GM19351 (cell line): ENCODE measurements at regions not wholly inside any gene's neighbourhood (a gene's known extent, or its start where the extent isn't known, plus 50 kb on each side); places are given as distances from the start of the nearest gene placed in this dataset.
"Not testable (repeated sequence)": the region's sequence is repeated elsewhere in the genome, so short reads cannot be mapped to it uniquely, and the experiment has no call there.

Experiments
- ATAC-seq: cut with Tn5 transposase; IDR thresholded peaks from one replicate; pipeline ENCODE4 v1.9.1; 2021; ENCODE audit warnings: mild to moderate bottlenecking, moderate library complexity; ENCODE audit not compliant: unreplicated experiment

DNA sequence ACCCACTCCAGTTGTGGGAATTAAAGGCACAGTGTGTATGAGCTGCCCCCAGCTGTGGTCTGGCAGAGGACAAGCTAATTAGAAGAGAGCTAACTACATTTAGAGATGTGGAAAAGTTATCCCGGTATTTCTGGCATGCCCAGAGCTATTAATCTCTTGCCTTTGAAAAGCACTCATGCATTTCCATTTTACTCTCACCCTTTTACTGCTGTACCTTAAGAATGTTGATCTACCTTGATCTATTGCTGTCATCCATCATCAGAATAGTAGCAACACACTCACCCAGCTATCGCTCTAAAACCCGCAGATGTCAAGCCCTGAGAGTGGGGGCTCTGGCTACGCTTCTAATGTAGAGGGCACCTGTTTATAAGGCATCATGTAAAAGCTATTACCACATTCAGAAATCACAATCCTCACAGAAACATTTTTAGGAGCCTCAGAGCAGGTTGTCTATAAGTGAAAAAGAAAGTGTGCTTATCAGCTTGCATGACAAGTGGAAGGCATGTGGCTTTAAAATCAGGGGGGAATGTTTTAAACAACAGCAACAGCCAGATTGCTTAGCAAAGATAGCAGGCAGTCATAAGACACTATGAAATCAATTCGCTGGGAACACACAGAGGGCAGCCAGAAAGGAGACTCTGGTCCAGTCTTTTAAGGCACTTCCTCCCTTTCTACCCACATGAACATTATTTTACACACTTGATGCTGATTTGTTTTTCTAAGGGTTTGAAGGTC is 224.2 kb upstream of the IRS2 start:
- no peak for ATAC-seq

DNA sequence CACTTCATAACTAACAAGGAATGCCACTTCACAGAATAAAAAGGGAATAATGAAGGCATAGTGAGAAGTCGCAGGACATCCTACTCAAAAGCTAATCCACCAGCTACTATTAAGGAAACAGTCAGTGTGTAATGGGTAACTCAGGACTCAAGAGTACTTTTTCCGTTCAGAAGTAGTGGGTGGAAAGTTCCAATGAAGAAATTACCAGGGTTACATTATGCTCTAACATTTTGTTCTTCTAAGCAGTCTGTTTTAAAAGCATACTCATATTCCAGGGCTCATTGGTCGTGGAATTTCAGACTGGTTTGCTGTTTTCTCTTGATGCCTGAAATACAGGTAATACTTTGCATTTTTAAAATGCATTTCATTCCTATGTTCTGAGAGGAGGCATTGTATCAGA is 222.4 kb upstream of the IRS2 start:
- ATAC-seq = no peak

DNA sequence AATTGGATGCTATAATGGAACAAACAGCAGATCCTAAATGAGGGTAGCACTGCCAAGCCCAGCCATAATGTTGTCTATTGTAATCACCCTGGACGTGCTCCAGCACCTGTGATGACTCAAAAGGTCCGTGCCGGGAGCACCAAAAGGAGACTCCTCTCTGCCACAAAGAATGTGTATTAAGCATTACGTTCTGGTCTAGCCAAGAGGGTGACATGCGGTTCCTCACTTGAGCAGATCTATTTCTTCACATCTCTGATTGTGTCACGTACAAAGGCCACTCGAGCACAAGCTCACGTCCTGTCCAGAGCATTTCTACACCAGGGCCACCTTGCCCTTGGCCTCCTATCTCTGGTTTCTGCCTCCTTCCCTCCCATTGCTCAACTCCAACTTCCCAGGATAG is 219.9 kb upstream of the IRS2 start:
- ATAC-seq = no peak

DNA sequence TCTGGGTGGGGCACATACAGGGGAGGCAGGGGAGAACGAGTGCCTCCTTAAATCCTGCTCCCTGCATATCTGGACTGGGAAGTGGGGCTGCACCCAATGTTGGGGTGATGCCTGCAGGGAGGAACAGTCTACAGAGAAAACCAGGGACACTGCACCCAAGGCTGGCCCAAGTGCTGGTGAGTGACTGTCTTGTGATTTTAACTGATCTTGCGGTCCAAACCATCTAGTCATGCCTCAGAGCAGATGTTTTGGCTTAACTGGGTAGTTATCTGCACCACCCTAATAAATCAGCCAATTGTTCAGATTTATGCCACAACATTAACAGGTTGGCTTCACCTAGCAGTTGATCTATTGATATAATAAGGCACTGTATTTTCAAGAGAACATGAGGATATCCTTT is 219.2 kb upstream of the IRS2 start:
- ATAC-seq = no peak

DNA sequence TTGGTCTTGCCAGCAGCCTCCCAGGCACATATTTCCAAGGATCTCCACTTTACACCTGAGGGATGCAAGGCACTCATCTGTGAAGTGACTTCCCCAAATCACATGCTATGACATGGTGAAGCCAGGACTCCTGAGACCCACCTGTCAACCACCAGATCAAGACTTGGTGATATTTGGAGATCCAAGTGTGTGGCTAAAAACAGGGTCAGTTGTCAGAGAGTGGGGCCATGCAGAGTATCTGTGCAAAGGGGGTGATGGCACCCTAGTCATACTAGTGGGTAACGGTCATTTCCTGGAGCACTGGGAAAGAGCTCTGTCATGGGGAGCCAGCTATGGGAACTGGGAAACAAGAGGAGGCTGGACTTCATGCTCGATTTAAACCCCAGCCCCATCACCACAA is 218.4 kb upstream of the IRS2 start:
- no peak for ATAC-seq

DNA sequence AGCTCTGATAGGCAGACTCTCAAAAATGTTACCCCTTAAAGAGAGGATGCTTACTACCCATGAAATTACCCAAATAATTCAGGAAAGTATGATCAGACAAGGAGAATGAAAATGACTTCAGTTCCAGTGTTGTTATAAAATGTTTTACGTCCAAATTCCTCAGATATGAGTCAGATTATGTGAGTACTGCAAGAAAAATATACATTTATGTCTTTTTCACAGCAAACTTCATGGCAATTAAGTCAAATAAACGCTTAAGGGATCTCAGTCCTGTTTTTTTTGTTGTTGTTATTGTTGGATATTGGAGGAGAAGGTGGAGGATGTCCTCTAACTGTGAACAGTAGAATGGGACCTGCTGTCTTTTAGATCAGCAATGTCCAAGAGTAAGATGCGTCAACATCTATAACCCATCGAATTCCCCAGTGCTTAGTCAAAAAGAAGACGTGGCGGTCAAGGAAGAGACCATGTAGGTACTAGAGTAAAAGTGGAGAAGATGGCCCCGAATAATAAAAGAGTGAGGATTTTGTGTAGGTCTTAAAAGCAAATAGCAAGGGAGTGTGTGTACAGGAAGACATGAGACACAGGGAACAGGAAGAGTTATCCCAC is 215.4 kb upstream of the IRS2 start:
- no peak for ATAC-seq

DNA sequence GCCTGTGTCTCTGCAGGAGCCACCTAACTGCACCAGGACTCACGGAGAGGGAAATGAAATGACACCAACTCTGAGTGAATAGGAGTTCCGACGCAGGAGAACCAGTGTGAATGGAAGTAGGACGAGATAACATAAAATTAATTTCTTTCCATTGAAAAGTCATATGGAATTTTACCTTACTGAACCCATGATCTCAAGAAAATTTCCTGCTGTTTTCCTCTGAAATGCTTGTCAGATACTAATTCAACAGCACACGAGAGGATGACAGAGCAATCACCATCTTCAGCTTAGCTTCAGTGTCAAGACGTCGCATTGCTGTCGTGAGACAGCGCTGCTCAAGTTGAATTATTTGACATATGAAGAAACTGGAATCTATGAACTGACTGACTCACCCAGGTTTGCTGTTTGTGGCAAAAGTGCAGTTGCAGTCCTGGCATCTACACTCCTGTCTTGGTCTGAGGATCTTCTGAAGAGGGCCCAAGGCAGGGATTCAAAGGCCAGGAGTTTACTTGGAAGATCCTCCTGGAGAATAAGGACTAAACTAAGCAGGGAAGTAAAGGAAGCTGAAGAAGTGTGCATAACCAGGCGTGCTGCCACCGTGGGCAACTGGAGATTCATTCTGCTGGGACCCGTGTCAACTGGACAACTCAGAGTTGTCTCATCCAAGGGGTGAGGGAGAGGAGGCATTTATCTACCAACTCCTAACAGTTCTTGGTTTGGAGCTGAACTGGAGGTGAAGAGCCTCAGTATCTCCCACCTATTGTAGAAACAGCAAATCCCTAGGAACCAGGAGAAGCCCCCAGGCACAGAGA is 214.4 kb upstream of the IRS2 start:
- ATAC-seq = no peak

DNA sequence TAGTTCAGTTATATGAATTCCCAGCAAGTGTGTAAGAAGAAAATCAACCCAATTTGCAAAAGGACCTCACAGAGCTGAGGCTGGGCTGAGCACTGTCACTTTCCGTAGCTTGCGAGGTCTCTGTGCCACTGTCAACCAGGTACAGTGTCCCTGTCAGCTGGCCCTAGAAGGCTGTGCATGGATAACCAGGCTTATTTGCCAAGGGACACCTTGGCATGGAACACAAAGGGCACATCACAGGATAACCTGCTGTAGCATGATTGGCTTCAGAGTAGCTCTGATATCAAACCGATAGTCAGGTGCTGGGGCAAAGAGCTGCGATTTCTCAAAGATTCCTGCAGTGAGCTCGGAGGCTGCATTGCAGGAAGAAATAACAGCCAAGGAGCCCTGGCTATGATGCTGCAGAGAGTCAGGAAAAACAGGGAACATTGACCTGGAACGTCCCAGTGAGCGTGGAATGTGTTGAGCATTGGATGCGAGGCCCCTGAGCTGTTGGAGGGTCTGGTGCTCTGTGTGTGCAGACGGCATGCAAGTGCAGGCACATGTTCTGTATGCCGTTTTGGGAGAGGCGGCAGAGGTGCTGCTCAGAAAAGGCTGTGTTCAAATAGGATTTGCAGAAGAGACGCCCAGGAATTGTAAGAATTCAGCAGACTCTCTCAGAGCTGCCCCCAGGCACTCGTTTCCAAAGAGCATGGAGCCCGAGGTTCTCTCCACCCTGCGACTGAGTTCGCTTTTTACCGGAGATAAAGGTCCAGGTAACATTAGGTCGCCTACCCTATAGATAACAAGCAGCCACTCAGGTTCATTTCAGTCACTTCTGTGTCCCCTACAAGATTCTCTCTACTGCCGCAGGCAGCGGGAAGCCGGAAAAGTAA is 213.5 kb upstream of the IRS2 start:
- no peak for ATAC-seq

DNA sequence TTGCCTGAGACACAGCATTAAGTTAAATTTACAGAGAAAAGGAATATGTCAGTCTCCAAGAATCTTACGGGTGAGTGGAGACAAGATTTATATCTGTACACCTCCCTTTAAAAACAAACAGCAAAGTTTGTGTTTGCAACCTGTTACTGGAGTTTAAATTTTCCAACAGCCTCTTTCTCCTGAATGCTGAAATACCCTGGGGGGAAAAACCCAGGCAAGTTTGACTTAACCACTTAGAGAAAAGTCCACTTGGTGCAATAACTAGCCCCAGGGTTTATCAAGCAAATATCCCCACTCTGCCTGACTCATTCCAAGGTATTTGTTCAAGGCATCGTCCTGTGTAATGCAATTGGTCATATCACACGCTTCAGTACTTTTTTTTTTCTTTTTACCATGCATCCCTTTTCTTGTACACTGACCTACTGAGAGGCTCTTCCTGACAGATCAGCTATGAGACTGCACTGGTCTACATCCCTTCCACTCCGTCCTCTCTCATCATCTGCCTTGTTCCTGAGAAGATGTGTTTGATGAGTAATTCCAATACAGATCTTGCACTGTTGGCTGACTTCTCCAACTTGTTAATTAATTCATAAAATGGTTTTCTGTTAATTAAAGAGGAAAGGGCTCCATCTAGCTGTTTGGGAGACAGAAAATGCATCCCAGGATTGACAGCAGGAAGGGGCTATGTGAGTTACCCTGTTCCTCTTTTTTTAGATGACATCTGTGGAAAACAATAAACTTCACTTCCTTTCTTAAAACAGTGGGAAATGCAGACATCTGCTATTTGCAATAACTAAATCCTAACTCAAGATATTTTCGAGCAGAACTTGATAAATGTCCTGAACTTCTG is 212.5 kb upstream of the IRS2 start:
- no peak for ATAC-seq

DNA sequence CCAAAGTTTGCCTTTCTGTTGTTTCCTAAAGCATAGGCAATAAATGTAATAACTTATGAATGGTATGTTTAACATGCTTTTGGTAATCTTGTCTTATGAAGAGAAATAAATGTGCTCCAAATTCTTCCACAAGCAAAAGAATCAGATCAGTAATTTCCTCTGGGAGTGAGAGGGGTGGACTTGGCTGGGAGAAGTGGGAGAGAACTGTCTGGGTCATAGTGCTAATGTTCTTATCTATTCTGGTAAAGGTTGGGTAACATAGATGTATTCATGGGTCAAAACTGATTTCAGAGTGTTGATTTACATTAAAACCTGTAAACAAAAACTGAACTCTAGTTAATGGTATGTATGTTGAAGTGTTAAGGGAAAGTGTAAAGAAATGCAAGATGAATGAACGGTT is 211.7 kb upstream of the IRS2 start:
- no peak for ATAC-seq

DNA sequence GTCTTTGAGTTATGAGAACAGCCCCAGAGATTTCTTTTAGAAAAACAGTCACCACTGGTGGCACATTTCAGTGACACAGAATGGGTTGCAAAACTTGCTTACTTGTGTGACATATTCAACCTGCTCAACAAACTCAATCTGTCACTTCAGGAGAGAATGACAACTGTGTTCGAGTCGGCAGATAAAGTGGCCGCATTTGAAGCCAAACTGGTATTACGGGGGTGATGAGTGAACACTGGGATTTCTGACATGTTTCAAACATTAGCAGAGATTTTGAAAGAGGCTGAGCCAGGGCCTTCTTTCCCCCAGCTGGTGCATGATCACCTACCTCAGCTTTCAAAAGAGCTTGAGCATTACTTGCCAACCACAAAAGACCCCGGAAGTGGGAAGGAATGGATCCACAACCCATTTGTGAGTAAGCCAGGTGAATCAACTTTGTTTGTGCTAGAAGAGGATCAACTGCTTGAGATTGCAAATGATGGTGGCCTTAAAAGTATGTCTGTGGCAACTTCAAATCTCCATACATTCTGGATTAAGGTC is 210.7 kb upstream of the IRS2 start:
- ATAC-seq = not testable (repeated sequence)

DNA sequence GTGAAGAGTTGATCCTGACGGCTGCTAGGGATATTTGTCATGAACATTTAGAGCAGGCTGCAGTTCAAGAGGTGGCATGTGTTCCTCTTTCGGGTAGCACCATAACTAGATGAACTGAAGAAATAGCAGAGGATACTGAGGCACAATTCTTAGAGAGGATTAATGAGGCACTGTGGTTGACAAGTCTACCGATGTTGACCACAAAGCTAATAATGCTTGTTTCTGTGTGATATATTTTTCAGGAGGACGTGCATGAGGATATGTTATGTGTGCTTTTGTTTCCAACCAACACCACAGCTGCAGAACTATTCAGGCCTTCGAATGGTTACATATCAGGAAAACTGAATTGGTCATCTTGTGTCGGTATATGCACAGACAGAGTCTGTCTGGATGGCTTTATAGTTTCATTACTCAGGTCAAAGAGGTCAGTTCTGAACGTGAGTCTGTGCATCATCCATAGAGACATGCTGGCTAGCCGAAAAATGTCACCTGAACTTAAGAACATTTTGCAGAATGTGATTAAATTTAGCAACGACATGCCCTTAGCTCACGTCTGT is 210.1 kb upstream of the IRS2 start:
- no peak for ATAC-seq

DNA sequence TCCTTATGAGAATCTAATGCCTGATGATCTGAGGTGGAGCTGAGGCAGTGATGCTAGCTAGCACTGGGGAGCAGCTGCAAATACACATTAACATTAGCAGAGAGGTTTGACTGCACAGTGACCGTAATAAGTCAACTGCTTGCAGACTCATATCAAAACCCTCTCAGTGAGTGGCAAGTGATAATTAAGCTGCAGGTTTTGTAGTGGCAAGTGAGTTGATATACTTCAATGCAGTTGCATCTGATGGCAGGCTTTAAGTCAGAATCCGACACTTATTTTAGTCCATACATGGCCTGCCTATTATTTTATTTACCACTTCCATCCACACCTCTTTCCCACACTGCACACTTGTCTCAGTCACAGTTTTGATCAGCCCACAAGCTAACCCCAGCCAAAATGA is 209.2 kb upstream of the IRS2 start:
- no peak for ATAC-seq

DNA sequence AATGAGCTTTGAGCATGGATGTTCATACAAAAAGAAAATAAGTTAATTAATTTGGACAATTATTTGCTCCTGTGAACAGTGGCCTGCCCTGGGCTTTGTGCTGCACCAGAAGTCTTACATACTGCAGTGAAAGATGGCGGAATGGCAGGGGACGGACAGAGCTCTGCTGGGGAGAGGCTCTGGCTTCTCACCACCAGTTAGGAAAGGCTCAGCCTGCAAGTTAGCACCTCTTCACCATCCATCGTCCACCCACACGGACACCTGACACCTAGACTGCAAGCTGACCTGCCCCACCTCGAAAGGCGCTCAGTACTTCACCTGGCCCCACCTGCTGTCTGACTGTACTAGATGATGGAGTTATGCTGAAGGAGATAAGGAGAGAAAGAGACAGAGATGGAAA is 203.9 kb upstream of the IRS2 start:
- no peak for ATAC-seq

DNA sequence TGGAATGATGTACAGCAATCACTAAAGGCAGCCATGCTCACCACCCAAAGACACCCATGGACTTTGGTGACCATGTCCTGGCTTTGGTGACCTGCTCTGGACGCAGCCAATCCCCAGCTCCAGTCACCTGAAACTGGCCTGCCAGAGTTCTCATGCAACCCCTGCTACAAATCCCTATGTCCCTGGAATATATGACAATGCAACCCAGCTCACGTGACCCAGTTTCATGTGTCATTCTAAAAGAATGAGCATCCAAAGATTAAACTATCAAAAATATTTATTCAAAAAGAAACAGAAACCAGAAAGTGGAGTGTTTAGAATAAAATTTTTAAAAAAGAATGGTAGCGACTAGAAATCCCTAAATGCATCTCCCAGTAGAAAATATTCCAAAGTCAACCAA is 203.3 kb upstream of the IRS2 start:
- no peak for ATAC-seq

DNA sequence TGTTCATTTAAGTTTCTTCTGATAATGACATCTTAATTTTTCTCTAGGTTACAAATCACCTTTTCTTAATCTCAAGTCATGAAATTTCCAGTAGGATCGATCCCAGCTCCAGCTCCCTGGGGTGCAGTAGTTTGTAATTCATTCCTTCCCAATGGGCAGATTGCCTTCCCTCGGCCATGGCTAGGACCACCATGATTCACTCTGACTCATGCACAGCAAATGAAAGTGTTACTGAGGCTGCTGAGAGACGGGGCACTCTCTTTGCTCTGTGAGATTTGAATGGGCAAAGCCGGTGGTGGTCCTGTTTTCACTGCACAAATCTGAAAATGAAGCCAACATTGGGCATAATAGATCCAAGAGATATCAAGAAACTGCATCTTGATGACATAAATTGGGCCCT is 202.8 kb upstream of the IRS2 start:
- ATAC-seq = no peak

DNA sequence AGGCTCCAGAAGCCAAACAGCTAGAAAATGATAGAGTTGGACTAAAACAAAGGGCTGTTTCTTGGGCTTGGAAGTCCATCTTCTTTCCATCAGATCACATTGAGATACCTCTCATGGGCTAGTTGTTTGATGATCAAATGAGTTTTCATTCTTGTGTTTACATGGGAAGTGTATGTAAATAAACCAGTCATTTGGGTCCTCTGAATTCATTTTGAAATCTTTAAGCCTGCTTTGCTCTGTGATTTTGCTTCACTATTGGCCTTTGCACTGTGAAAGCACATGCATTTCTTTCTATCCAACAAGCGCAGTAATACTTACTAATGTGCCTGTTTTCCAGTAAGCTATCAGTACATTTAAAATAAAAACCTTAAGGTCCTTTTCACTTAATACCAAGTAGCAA is 200.5 kb upstream of the IRS2 start:
- ATAC-seq = no peak

DNA sequence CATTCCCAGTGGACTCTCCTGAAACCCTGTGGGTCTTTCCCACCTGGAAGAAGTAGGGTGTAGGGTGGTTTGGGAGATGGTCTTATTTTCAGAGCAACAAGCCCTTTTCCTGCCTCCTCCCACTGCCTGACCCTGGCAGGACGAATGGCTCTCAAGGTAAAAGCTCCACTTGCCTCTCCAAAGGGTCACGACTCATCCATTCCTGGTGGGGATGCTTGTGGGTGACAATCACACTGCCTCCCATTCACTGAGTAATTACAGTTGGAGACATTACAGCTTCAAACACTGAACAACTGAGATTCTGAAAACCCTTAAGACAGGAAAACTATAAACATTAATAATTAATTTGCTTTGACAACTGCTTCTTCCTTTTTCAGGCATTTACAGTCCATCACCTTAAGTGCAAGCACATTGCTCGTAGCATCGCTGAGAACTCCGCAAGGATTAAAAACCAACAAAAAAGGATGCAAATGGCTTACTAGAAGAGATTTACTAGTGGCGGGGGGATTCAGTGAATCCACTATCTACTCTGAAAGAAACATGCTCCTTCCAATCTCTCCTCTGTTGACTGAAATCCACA is 199.6 kb upstream of the IRS2 start:
- no peak for ATAC-seq

DNA sequence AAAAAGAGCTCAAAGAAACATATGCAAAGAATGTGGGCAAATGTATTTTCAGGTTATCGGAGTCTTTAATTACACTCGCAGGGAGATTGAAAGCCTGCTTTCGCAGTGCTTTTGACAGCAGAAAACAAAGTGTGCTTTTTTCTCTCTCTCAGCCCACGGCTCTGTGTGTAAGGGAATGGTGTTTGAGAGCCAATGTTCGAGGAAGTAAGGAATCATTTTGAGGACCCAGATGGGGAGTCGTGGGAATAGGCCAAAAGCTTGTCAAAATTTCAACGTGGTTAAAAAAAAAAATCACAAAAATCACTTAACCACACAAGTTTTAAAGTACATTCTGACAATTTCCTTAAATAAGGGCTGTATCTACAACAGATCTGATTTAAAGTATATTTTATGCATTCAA is 197.1 kb upstream of the IRS2 start:
- no peak for ATAC-seq
